Cardiac fibroblast (primary cell): ENCODE measurements at regions not wholly inside any gene's neighbourhood (a gene's known extent, or its start where the extent isn't known, plus 50 kb on each side); places are given as distances from the start of the nearest gene placed in this dataset.

Experiments used
- DNase-seq, 2 donors: peaks; one replicate each; pipeline versions ENCODE4 v3.0.0 to v3.0.0-alpha.2; 2010; ENCODE audit warnings: low read depth in 2 of 2
- H3K4me3 ChIP-seq, 2 donors: replicated peaks in 1 of 2; 1 replicate in 1 of 2; 2 replicates in 1 of 2; pipeline ENCODE4 v1.5.1; 2011; ENCODE audit warnings: low read depth in 2 of 2, low read length in 2 of 2, mild to moderate bottlenecking in 2 of 2, moderate library complexity in 1 of 2
- CTCF ChIP-seq: IDR thresholded peaks from one replicate; pipeline ENCODE4 v1.5.1; 2011; ENCODE audit warnings: low read depth, mild to moderate bottlenecking, low read length, inconsistent platforms

- TF ChIP-seq CTCF: no peak
- DNase-seq: no peak
- H3K4me3 ChIP-seq: no peak overlapping the region
Measured at GRCh38 chr1:5686925-5687706, 305.1 kb downstream of the NPHP4 start.

GRCh38 chr1:5686195-5686594, 306.0 kb downstream of the NPHP4 start:
- no peak for TF ChIP-seq CTCF
- DNase-seq: no peak

GRCh38 chr1:5685446-5686040, 306.7 kb downstream of the NPHP4 start:
- TF ChIP-seq CTCF: no peak
- DNase-seq: no peak
- H3K4me3 ChIP-seq: no peak overlapping the region

More at GRCh38 chr1:5686195-5686594, 306.0 kb downstream of the NPHP4 start:
- no peak overlapping the region for H3K4me3 ChIP-seq

GRCh38 chr1:5684791-5685190, 307.4 kb downstream of the NPHP4 start:
- no peak for TF ChIP-seq CTCF
- DNase-seq: no peak
- H3K4me3 ChIP-seq: no peak overlapping the region

GRCh38 chr1:5683446-5683845, 308.8 kb downstream of the NPHP4 start:
- TF ChIP-seq CTCF: no peak
- H3K4me3 ChIP-seq: no peak overlapping the region
- no peak for DNase-seq

- no peak for DNase-seq
- TF ChIP-seq CTCF: no peak
- no peak overlapping the region for H3K4me3 ChIP-seq
Measured at GRCh38 chr1:5682626-5683225, 309.5 kb downstream of the NPHP4 start.
